HepG2 (cell line): ENCODE measurements at regions not wholly inside any gene's neighbourhood (a gene's known extent, or its start where the extent isn't known, plus 50 kb on each side); places are given as distances from the start of the nearest gene placed in this dataset.

ENCODE experiments used
- ATAC-seq: fragments of 200-7000 bp; cut with Tn5 transposase; 3 replicates; pipeline ENCODE4 v1.9.1; 2020; ENCODE audit warnings: mild to moderate bottlenecking, moderate library complexity
- BruUV-seq: library from RNA; stranded (reverse); fragments of 400-500 nt; replicated peaks from 2 replicates; lab custom pipeline; 2021; lab: Mats Ljungman, UMichigan
- CTCF ChIA-PET: fragments of 300-600 bp; formaldehyde crosslinking; extraction: SDS; loops from one replicate; lab custom pipeline; 2021; ENCODE audit warnings: low total read pairs, inconsistent platforms, low intra/inter-chr PET ratio; lab: Yijun Ruan, JAX
- POLR2A ChIA-PET: fragments of 350-600 bp; sonication (Branson Sonifier 250); formaldehyde crosslinking; loops from one replicate; lab custom pipeline; 2020; ENCODE audit warnings: antibody characterized with exemption, inconsistent platforms; lab: Yijun Ruan, JAX
- DNase-seq: peaks from one replicate; pipeline ENCODE4 v3.0.0-alpha.2; 2015; ENCODE audit warnings: low spot score
- FAIRE-seq: peaks from 3 replicates; lab custom pipeline; 2011; peaks lifted over from hg19 to GRCh38; lab: Jason Lieb, UNC
- H2AFZ ChIP-seq: one replicate; pipeline ENCODE4 v1.6.1; 2011; ENCODE audit warnings: low read length, inconsistent platforms
- H3K27ac ChIP-seq: fragments of 300-600 bp; 3 replicates; pipeline ENCODE4 v1.8.0; 2011; ENCODE audit warnings: mixed run types, mild to moderate bottlenecking, mixed read lengths, low read length, inconsistent platforms; ENCODE audit not compliant: insufficient read depth; ENCODE audit errors: extremely low read length
- H3K27me3 ChIP-seq, 2 experiments: fragments of 200-600 bp in 1 of 2; 2 replicates in 1 of 2; 3 replicates in 1 of 2; pipeline versions ENCODE4 v1.6.0 to v1.8.0; 2011; ENCODE audit warnings: low read length in 2 of 2, mild to moderate bottlenecking in 2 of 2, moderate library complexity in 2 of 2, inconsistent platforms in 1 of 2; ENCODE audit not compliant: insufficient read depth in 2 of 2, control insufficient read depth in 1 of 2
- H3K36me3 ChIP-seq, 2 experiments: fragments of 200-600 bp in 1 of 2; replicated peaks in 1 of 2; 2 replicates in 1 of 2; 3 replicates in 1 of 2; pipeline versions ENCODE4 v1.5.1 to v1.8.0; 2011; ENCODE audit warnings: low read length in 2 of 2, inconsistent platforms in 1 of 2; ENCODE audit not compliant: insufficient read depth in 2 of 2, control insufficient read depth in 1 of 2
- H3K4me1 ChIP-seq: 2 replicates; pipeline ENCODE4 v1.5.1; 2012; ENCODE audit warnings: low read length, inconsistent platforms; ENCODE audit not compliant: insufficient read depth
- H3K4me2 ChIP-seq: 2 replicates; pipeline ENCODE4 v1.6.0; 2011; ENCODE audit warnings: low read depth, low read length, inconsistent platforms
- H3K4me3 ChIP-seq, 3 experiments: fragments of 200-600 bp in 1 of 3; sonication (generic), shearing (Covaris generic) in 1 of 3; replicated peaks in 1 of 3; 2 replicates each; pipeline ENCODE4 v1.5.1; 2011 to 2016; ENCODE audit warnings: low read length in 3 of 3, inconsistent platforms in 2 of 3, low read depth in 2 of 3, mild to moderate bottlenecking in 2 of 3, control low read depth in 1 of 3, mixed read lengths in 1 of 3; ENCODE audit not compliant: insufficient read depth in 1 of 3
- H3K79me2 ChIP-seq: one replicate; pipeline ENCODE4 v1.6.1; 2011; ENCODE audit warnings: low read length, inconsistent platforms; ENCODE audit not compliant: insufficient read depth
- H3K9ac ChIP-seq: 2 replicates; pipeline ENCODE4 v1.6.0; 2011; ENCODE audit warnings: mild to moderate bottlenecking, low read depth, low read length, inconsistent platforms; ENCODE audit not compliant: insufficient read depth
- H3K9me3 ChIP-seq: 2 replicates; pipeline ENCODE4 v1.5.1; 2012; ENCODE audit warnings: mild to moderate bottlenecking, low read length
- H4K20me1 ChIP-seq: 2 replicates; pipeline ENCODE4 v1.6.0; 2011; ENCODE audit warnings: inconsistent platforms, mild to moderate bottlenecking, low read length, moderate library complexity; ENCODE audit not compliant: insufficient read depth
- ATF5 ChIP-seq: sonication (generic); formaldehyde crosslinking; IDR thresholded peaks from 2 replicates; pipeline ENCODE4 v1.4.0; 2020; ENCODE audit warnings: mild to moderate bottlenecking, low read depth, missing genetic modification reagents
- ATRX ChIP-seq: sonication (generic); formaldehyde crosslinking; IDR thresholded peaks from 2 replicates; pipeline ENCODE4 v1.4.0; 2020; ENCODE audit warnings: missing genetic modification reagents, borderline replicate concordance
- EHMT2 ChIP-seq: fragments of 200-600 bp; sonication (generic); IDR thresholded peaks from 2 replicates; pipeline ENCODE4 v1.7.0; 2017; ENCODE audit warnings: antibody characterized with exemption, low read depth, low read length, borderline replicate concordance
- ETV5 ChIP-seq: IDR thresholded peaks from 2 replicates; pipeline ENCODE4 v1.6.1; 2018; ENCODE audit warnings: missing biosample characterization, missing genetic modification reagents, inconsistent platforms, borderline replicate concordance
- FOXA3 ChIP-seq: IDR thresholded peaks from 2 replicates; pipeline ENCODE4 v1.6.1; 2016; ENCODE audit warnings: missing genetic modification reagents, missing compliant biosample characterization
- GATAD2A ChIP-seq: IDR thresholded peaks from 2 replicates; pipeline ENCODE4 v1.6.1; 2016
- NFYB ChIP-seq: sonication (generic); formaldehyde crosslinking; IDR thresholded peaks from 2 replicates; pipeline ENCODE4 v1.4.0; 2020; ENCODE audit warnings: missing genetic modification reagents
- NR3C1 ChIP-seq: sonication (generic); formaldehyde crosslinking; IDR thresholded peaks from 2 replicates; pipeline ENCODE4 v1.4.0; 2020; ENCODE audit warnings: missing genetic modification reagents
- PLSCR1 ChIP-seq: sonication (generic); formaldehyde crosslinking; IDR thresholded peaks from 2 replicates; pipeline ENCODE4 v1.5.0; 2020; ENCODE audit warnings: missing genetic modification reagents, mild to moderate bottlenecking, borderline replicate concordance
- TBX3 ChIP-seq: fragments of 450-650 bp; IDR thresholded peaks from 2 replicates; pipeline ENCODE4 v1.6.1; 2017; ENCODE audit warnings: antibody characterized with exemption, mild to moderate bottlenecking, inconsistent platforms, borderline replicate concordance
- ZBTB3 ChIP-seq: sonication (generic); formaldehyde crosslinking; IDR thresholded peaks from 2 replicates; pipeline ENCODE4 v1.4.0; 2020; ENCODE audit warnings: low read depth, mild to moderate bottlenecking, moderate library complexity, missing genetic modification reagents, borderline replicate concordance
- ZFP41 ChIP-seq: sonication (generic); formaldehyde crosslinking; IDR thresholded peaks from 2 replicates; pipeline ENCODE4 v1.4.0; 2020; ENCODE audit warnings: mild to moderate bottlenecking, missing genetic modification reagents, borderline replicate concordance
- ZKSCAN1 ChIP-seq: fragments of 150-350 bp; IDR thresholded peaks from 2 replicates; pipeline ENCODE4 v1.6.1; 2014; ENCODE audit warnings: low read length
- ZNF207 ChIP-seq: fragments of 450-650 bp; IDR thresholded peaks from 2 replicates; pipeline ENCODE4 v1.6.1; 2016; ENCODE audit warnings: antibody characterized with exemption, borderline replicate concordance
- ZNF703 ChIP-seq: sonication (generic); formaldehyde crosslinking; IDR thresholded peaks from 2 replicates; pipeline ENCODE4 v1.5.1; 2020; ENCODE audit warnings: missing genetic modification reagents, mild to moderate bottlenecking, moderate library complexity, borderline replicate concordance
- ZNF720 ChIP-seq: sonication (generic); formaldehyde crosslinking; IDR thresholded peaks from 2 replicates; pipeline ENCODE4 v1.4.0; 2020; ENCODE audit warnings: missing genetic modification reagents
- ZNF776 ChIP-seq: sonication (generic); formaldehyde crosslinking; IDR thresholded peaks from 2 replicates; pipeline ENCODE4 v1.4.0; 2020; ENCODE audit warnings: mild to moderate bottlenecking, missing genetic modification reagents
- WGBS: methylation state at CpG from one replicate; pipeline ENCODE4 v1.1.6; 2017; ENCODE audit warnings: low lambda C conversion rate; 5-methylcytosine and 5-hydroxymethylcytosine counted together
- in situ Hi-C: cut with HindIII; loops from 2 replicates; pipeline ENCODE4 v1.10.0; 2017; ENCODE audit warnings: low pct_unique_long_range_greater_than_20kb; ENCODE audit not compliant: extremely low pct_ligation_motif_present
- intact Hi-C: fragments of 100-400 bp; cut with micrococcal nuclease; formaldehyde crosslinking; loops from one replicate; pipeline ENCODE4 v1.10.0; 2022; ENCODE audit not compliant: unreplicated experiment

GRCh38 chr15:62637574-62637897 is 405.0 kb upstream of the TPM1 start:
- BruUV-seq, result no TSS peak
- DNase-seq, result no peak
- H3K9ac ChIP-seq, result no peak overlapping the region
- no peak overlapping the region for H3K4me2 ChIP-seq
- CTCF ChIA-PET, result no interaction called here
- in situ Hi-C loops (no loop called here), intact Hi-C loops (no loop called here)
- ATAC-seq, result no peak
- H3K79me2 ChIP-seq, result no peaks in the 10 kb centered on the region
- H3K4me3 ChIP-seq, result no peak overlapping the region
- WGBS, result 92% methylated on average over 4 of the region's 5 CpGs
- no peaks in the 10 kb centered on the region for H3K36me3 ChIP-seq
- TF ChIP-seq ZNF776 (CRISPR knock-in tag), result no peak
- TF ChIP-seq ZNF207, result no peak
- TF ChIP-seq NR3C1 (CRISPR knock-in tag), result no peak
- no peak for TF ChIP-seq TBX3
- no peak for TF ChIP-seq ATF5
- TF ChIP-seq ZNF720, result no peak
- TF ChIP-seq ZNF703 (CRISPR knock-in tag), result no peak
- TF ChIP-seq FOXA3 (CRISPR knock-in tag), result no peak
- no peak for TF ChIP-seq ETV5 (CRISPR knock-in tag)
- TF ChIP-seq EHMT2, result no peak
- no peak for TF ChIP-seq ATRX (CRISPR knock-in tag)
- TF ChIP-seq PLSCR1, result no peak
- no peak for TF ChIP-seq GATAD2A
- TF ChIP-seq ZBTB3 (CRISPR knock-in tag), result no peak
- no peak for TF ChIP-seq ZKSCAN1
- TF ChIP-seq NFYB (CRISPR knock-in tag), result no peak
- no peak for TF ChIP-seq ZFP41 (CRISPR knock-in tag)
- no peaks in the 10 kb centered on the region for H3K27me3 ChIP-seq
- H3K4me1 ChIP-seq, result peaks cover 23% of the 10 kb centered on the region
- H3K27ac ChIP-seq, result no peak overlapping the region
- H3K9me3 ChIP-seq, result no peaks in the 10 kb centered on the region
- POLR2A ChIA-PET, result no interaction called here
- FAIRE-seq, result no peak
- H4K20me1 ChIP-seq, result no peaks in the 10 kb centered on the region
- H2AFZ ChIP-seq, result no peak overlapping the region
